ENCODE measurements at regions not wholly inside any gene's neighbourhood (a gene's known extent, or its start where the extent isn't known, plus 50 kb on each side); places are given as distances from the start of the nearest gene placed in this dataset.
A peak's percentile ranks its signal among the peaks of the same experiment; 100 is the strongest.

DNA sequence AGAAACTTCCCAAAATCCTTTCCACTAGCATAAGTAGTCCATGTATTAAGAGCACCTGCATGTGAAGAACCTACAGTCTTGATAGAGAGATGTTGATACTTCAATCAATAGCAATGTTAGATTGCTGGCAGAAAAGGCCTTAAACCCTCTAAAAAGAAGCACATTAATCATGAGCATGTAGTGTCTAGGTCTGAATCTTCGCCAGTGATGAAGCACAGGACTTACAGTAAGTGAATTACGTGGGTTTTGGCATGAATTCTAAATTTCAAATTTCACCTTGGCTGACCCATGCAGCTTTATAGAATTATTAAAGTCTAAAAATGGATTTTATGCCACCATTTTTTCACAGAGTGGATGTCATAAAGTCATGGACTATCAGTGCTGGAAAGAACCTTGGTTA lies 791.6 kb upstream of the NOVA1 start:
- no peak for DNase-seq (ENCODE audit: low read depth)
- TF ChIP-seq, protein P1, sequence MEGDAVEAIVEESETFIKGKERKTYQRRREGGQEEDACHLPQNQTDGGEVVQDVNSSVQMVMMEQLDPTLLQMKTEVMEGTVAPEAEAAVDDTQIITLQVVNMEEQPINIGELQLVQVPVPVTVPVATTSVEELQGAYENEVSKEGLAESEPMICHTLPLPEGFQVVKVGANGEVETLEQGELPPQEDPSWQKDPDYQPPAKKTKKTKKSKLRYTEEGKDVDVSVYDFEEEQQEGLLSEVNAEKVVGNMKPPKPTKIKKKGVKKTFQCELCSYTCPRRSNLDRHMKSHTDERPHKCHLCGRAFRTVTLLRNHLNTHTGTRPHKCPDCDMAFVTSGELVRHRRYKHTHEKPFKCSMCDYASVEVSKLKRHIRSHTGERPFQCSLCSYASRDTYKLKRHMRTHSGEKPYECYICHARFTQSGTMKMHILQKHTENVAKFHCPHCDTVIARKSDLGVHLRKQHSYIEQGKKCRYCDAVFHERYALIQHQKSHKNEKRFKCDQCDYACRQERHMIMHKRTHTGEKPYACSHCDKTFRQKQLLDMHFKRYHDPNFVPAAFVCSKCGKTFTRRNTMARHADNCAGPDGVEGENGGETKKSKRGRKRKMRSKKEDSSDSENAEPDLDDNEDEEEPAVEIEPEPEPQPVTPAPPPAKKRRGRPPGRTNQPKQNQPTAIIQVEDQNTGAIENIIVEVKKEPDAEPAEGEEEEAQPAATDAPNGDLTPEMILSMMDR (IDR thresholded peaks at IDR 0.05; ENCODE audit: insufficient read depth, low read length, poor library complexity, severe bottlenecking): no peak
- H3K27me3 ChIP-seq (ENCODE audit: control insufficient read depth, insufficient read depth, low read length): no peaks in the 10 kb centered on the region
- no peak overlapping the region for H3K4me3 ChIP-seq (ENCODE audit: low read depth, low read length)
- no peaks in the 10 kb centered on the region for H3K36me3 ChIP-seq (ENCODE audit: control insufficient read depth, insufficient read depth, low read length)

DNA sequence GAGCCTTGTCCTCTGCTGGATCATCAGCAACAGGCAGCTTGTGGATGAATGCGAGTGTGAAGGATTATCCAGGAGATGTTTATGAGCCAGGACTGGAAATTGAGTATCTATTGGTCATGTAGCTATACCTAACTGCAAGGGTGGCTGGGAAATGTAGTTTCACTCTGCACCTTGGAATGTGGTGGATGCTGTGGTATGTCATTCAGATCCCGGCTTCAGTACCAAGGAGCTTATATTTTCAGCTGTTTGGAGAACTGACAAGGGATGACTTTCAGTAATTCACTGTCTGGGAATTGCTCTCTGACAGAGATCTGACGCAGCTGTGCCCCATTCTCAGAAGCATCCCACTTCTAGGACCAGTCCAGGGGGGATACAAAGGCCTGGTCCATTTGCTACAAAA lies 792.3 kb upstream of the NOVA1 start:
- no peaks in the 10 kb centered on the region for H3K27me3 ChIP-seq (ENCODE audit: control insufficient read depth, insufficient read depth, low read length)
- H3K4me3 ChIP-seq (ENCODE audit: low read depth, low read length): no peak overlapping the region
- TF ChIP-seq, protein P1 (IDR thresholded peaks at IDR 0.05; ENCODE audit: insufficient read depth, low read length, poor library complexity, severe bottlenecking): no peak
- DNase-seq (ENCODE audit: low read depth): no peak
- H3K36me3 ChIP-seq (ENCODE audit: control insufficient read depth, insufficient read depth, low read length): no peaks in the 10 kb centered on the region

DNA sequence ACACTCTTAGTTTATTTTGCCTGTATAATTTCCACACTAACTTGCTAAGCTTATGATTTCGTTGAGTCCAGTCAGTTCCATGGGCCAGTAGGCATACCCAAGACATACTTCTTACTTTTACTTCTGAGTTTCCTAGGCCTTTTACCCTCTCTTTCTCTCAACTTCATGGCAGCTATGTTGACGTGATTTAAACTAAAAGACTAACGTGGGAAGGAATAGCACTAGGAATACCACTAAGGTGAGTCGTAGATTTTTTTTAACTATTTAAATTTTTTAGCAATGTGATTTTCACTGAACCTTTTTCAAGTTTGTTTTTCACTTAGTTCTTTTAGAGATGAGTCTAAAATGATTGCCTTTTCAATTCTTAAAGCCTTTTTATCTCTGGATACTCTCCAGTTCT lies 793.5 kb upstream of the NOVA1 start:
- DNase-seq (ENCODE audit: low read depth): no peak
- Histone ChIP-seq H3K27me3 (ENCODE audit: control insufficient read depth, insufficient read depth, low read length) (no peaks in the 10 kb centered on the region), H3K4me3 (ENCODE audit: low read depth, low read length) (no peak overlapping the region), H3K36me3 (ENCODE audit: control insufficient read depth, insufficient read depth, low read length) (no peaks in the 10 kb centered on the region)
- TF ChIP-seq, protein P1 (IDR thresholded peaks at IDR 0.05; ENCODE audit: insufficient read depth, low read length, poor library complexity, severe bottlenecking): no peak

DNA sequence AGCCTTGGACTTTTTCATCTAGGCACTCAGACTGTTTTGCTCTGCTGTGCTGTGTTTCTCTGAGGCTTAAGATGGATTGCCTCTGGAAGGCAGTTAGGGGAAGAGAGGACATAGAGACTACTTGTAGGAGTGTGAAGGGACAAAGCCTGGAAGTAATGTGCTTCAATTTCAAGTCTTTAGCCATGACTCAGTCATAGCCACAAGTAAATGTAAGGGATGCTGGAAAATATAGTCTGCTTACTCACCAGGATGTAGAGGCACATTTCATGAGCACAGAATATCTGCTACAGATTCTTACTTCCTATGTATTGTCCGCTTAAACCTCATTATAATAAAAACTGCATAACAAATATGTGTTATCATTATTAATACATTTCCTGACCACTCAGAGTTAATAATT lies 794.3 kb upstream of the NOVA1 start:
- H3K27me3 ChIP-seq (ENCODE audit: control insufficient read depth, insufficient read depth, low read length): no peaks in the 10 kb centered on the region
- no peak overlapping the region for H3K4me3 ChIP-seq (ENCODE audit: low read depth, low read length)
- TF ChIP-seq, protein P1 (IDR thresholded peaks at IDR 0.05; ENCODE audit: insufficient read depth, low read length, poor library complexity, severe bottlenecking): no peak
- DNase-seq (ENCODE audit: low read depth): peak; percentile 44
- no peaks in the 10 kb centered on the region for H3K36me3 ChIP-seq (ENCODE audit: control insufficient read depth, insufficient read depth, low read length)

DNA sequence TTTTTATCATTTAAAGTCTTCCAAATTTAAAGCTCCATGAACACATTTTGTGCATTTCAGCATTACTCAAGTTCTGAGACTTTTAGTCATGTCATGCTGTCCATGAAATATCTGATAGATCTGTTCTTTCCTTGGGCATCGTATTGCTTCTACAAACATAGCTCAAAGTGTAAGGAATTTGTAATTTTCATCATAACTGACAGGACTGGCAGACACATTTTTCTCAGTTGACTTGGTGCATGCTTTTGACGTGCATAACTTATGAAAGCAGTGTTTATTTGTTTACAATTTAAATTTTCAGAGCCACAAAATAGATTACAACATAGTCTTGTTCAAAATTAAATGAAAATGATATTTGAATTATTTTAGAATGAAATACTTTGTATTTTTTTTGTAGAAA lies 812.1 kb upstream of the NOVA1 start:
- no peak for DNase-seq (ENCODE audit: low read depth)

DNA sequence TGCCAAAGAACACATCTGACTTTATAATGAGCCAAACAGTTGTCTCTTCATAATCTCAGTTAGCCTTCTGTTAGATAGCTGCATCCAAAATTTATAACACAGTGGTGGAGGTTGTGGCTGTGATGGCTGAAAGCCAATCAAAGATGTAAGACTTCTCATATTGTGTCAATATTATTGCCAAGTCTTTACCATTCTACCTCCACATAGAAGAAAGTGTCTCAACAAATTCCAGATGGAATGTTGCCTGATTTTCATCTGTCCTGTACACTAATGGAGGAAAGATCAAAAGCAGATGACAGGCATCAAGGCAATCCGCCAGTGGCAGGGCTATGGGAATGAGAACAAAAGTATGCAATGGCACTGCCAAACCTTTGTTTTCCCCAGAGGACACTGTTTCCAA lies 813.1 kb upstream of the NOVA1 start:
- TF ChIP-seq, protein P1 (IDR thresholded peaks at IDR 0.05; ENCODE audit: insufficient read depth, low read length, poor library complexity, severe bottlenecking): no peak
- Histone ChIP-seq H3K36me3 (ENCODE audit: control insufficient read depth, insufficient read depth, low read length) (no peaks in the 10 kb centered on the region), H3K27me3 (ENCODE audit: control insufficient read depth, insufficient read depth, low read length) (no peaks in the 10 kb centered on the region), H3K4me3 (ENCODE audit: low read depth, low read length) (no peak overlapping the region)
- DNase-seq (ENCODE audit: low read depth): no peak

More for the DNA sequence above, 812.1 kb upstream of the NOVA1 start:
- TF ChIP-seq, protein P1 (IDR thresholded peaks at IDR 0.05; ENCODE audit: insufficient read depth, low read length, poor library complexity, severe bottlenecking): no peak
- Histone ChIP-seq H3K36me3 (ENCODE audit: control insufficient read depth, insufficient read depth, low read length) (no peaks in the 10 kb centered on the region), H3K4me3 (ENCODE audit: low read depth, low read length) (no peak overlapping the region), H3K27me3 (ENCODE audit: control insufficient read depth, insufficient read depth, low read length) (no peaks in the 10 kb centered on the region)

All from kidney epithelial cell (primary cell).